NB4 (cell line): ENCODE measurements at regions not wholly inside any gene's neighbourhood (a gene's known extent, or its start where the extent isn't known, plus 50 kb on each side); places are given as distances from the start of the nearest gene placed in this dataset.
A peak's percentile ranks its signal among the peaks of the same experiment; 100 is the strongest.

Source experiments
- DNase-seq: peaks from one replicate; pipeline ENCODE4 v3.0.0; 2010; ENCODE audit warnings: low read depth
- H3K4me3 ChIP-seq: one replicate; pipeline ENCODE4 v1.5.1; 2011; ENCODE audit warnings: mild to moderate bottlenecking, low read depth, low read length, moderate library complexity
- MYC ChIP-seq: IDR thresholded peaks from 2 replicates; pipeline ENCODE4 v1.6.1; 2011; ENCODE audit warnings: low read depth, low read length
- POLR2A ChIP-seq: IDR thresholded peaks from 2 replicates; pipeline ENCODE4 v1.6.1; 2011; ENCODE audit warnings: mild to moderate bottlenecking; ENCODE audit not compliant: insufficient read length; ENCODE audit errors: extremely low read depth
- TF ChIP-seq, protein P1 (sequence below): IDR thresholded peaks from one replicate; pipeline ENCODE4 v1.5.1; 2012; ENCODE audit warnings: low read depth, low read length
- TF ChIP-seq, protein P2 (sequence below): IDR thresholded peaks from 2 replicates; pipeline ENCODE4 v1.6.1; 2011; ENCODE audit warnings: low read depth, low read length

DNA sequence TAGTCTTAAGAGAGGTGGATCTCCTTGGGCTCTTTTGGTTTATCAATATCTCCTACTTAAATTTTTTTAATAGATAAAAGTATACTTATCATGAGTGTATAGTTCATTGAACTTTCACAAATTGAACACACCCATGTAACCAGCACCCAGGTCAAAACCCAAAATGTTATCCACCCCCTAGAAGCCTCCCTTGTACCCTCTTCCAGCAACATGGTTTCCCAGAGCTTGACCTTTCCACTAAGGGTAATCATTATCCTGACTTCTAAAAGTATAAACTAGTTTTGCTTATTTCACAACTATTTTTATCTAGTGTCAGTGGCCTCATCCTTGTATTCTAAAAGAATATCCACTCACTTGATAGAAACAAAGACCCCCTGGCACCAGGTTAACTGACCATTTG, 106.8 kb downstream of the MDH1 start:
- TF ChIP-seq MYC (no peak), POLR2A (no peak)
- TF ChIP-seq, protein P1, sequence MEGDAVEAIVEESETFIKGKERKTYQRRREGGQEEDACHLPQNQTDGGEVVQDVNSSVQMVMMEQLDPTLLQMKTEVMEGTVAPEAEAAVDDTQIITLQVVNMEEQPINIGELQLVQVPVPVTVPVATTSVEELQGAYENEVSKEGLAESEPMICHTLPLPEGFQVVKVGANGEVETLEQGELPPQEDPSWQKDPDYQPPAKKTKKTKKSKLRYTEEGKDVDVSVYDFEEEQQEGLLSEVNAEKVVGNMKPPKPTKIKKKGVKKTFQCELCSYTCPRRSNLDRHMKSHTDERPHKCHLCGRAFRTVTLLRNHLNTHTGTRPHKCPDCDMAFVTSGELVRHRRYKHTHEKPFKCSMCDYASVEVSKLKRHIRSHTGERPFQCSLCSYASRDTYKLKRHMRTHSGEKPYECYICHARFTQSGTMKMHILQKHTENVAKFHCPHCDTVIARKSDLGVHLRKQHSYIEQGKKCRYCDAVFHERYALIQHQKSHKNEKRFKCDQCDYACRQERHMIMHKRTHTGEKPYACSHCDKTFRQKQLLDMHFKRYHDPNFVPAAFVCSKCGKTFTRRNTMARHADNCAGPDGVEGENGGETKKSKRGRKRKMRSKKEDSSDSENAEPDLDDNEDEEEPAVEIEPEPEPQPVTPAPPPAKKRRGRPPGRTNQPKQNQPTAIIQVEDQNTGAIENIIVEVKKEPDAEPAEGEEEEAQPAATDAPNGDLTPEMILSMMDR, result no peak
- TF ChIP-seq, protein P2, sequence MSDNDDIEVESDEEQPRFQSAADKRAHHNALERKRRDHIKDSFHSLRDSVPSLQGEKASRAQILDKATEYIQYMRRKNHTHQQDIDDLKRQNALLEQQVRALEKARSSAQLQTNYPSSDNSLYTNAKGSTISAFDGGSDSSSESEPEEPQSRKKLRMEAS, result no peak
- H3K4me3 ChIP-seq, result no peak overlapping the region
- DNase-seq, result no peak

DNA sequence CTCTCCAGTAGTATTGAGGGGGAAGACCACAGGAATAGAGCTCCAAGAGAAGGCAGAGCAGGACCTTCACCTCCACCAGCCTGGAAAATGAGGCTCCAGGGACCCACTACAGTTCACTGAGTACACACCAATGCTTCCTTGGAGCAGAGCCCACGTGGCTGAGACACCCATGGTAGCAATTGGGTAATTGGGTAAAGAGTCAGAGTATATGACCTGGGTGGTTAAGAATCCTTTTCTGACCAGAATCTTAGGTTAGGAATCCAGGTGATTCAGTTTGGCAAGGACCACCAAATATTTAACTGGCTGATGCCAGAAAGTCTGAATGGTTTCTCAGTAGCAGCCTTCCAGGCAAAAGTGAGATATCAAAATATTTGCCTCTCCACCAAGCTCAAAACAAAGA, 107.7 kb downstream of the MDH1 start:
- DNase-seq, result no peak
- no peak overlapping the region for H3K4me3 ChIP-seq

DNA sequence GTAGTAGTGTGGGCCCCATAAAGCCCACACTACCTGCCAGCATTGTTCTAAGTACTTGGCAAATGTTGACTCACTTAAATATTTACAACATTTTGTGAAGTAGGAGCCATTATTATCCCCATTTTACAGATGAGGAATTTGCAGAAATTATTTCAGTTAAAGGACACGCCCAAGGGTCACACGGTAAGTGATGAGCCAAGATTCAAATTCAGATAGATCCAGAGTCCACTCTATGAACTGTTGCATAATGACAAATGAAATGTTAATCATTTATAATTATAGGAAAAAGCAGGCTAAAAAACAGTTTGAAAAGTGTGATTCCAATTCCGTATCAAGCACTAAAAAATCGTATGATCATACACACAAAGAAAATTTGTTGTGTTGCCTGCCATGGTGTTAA, 108.4 kb downstream of the MDH1 start:
- H3K4me3 ChIP-seq, result no peak overlapping the region
- no peak for DNase-seq
- no peak for TF ChIP-seq POLR2A
- TF ChIP-seq, protein P1, result no peak
- TF ChIP-seq MYC, result no peak
- TF ChIP-seq, protein P2, result no peak

More for the DNA sequence above, 107.7 kb downstream of the MDH1 start:
- TF ChIP-seq, protein P2, result no peak
- TF ChIP-seq, protein P1, result no peak
- no peak for TF ChIP-seq POLR2A
- no peak for TF ChIP-seq MYC

DNA sequence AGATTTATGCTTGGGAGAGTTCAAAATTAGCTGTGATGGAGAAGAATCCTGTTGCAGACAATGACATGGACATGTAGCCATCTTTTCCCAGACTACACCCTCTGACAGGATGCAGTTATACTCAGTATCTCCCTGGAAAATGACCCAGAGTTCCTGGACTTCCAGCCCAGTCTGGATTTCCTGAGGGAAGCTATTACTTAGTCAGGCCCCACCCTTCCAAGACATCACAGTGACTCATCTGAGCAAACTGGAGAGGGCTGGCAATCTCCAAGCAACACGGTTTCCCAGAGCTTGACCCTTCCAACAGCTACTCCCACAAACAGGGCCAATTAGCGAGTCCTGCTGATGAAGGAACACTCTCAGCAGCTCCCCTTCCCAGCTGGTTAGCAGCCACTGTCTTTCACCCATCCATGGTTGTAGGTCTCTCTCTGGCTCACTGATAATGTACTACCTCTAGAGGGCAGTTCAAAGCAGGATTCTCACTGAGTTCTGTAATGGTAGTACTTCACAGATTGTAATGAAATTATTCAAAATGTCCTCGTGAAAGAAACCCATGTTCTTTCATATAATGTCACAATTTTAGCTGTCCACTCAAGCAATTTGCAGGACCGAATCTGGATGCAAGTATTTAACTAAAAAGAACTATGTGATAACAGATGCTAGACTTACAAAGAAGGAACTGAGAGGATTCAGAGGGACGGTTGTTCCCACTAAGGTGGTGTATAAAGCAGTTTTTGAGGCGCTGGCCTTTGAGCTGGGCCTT, 110.2 kb downstream of the MDH1 start:
- H3K4me3 ChIP-seq, result no peak overlapping the region

DNA sequence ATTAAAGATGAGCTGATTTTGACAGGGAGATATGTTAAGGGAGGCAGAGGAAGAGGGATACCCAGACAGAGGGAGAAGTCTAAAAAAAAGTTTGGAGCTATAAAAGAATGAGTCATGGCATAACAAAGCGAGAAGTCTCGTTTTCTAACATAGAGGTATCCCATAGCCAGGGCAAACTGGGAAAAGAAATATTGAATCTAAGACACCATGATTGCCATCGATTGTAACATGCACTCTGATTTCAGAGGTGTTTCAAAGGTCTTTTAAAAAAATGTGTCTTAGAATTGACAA, 110.7 kb downstream of the MDH1 start:
- no peak for DNase-seq
- no peak overlapping the region for H3K4me3 ChIP-seq
- TF ChIP-seq MYC (no peak), POLR2A (no peak)
- TF ChIP-seq, protein P1, result no peak
- TF ChIP-seq, protein P2, result no peak

More for the DNA sequence above, 110.2 kb downstream of the MDH1 start:
- peak; percentile 63 for DNase-seq
- TF ChIP-seq, protein P2, result no peak
- TF ChIP-seq, protein P1, result peak; percentile 51
- no peak for TF ChIP-seq POLR2A
- no peak for TF ChIP-seq MYC
